Keratinocyte (primary cell): ENCODE measurements at regions not wholly inside any gene's neighbourhood (a gene's known extent, or its start where the extent isn't known, plus 50 kb on each side); places are given as distances from the start of the nearest gene placed in this dataset.

Experiments used
- DNase-seq: peaks from one replicate; pipeline ENCODE4 v3.0.0-alpha.2; 2011; ENCODE audit warnings: low read depth, missing footprints, low spot score
- FAIRE-seq: peaks from 2 replicates; lab custom pipeline; 2011; peaks lifted over from hg19 to GRCh38; lab: Jason Lieb, UNC
- H2AFZ ChIP-seq: 2 replicates; pipeline ENCODE4 v1.6.0; 2012; ENCODE audit warnings: low read length, control low read depth, inconsistent platforms; ENCODE audit not compliant: control insufficient read depth
- H3K27ac ChIP-seq: 2 replicates; pipeline ENCODE4 v1.5.1; 2011; ENCODE audit warnings: low read length; ENCODE audit not compliant: control insufficient read depth, insufficient read depth
- H3K27me3 ChIP-seq: 3 replicates; pipeline ENCODE4 v1.6.0; 2011; ENCODE audit warnings: low read length; ENCODE audit not compliant: control insufficient read depth, insufficient read depth; ENCODE audit errors: extremely low read depth
- H3K36me3 ChIP-seq, 2 experiments: 2 replicates in 1 of 2; 3 replicates in 1 of 2; pipeline ENCODE4 v1.5.1; 2011; ENCODE audit warnings: low read length in 2 of 2, mild to moderate bottlenecking in 1 of 2; ENCODE audit not compliant: control insufficient read depth in 2 of 2, insufficient read depth in 2 of 2; ENCODE audit errors: extremely low read depth in 1 of 2
- H3K4me1 ChIP-seq: 3 replicates; pipeline ENCODE4 v1.5.1; 2011; ENCODE audit warnings: low read length; ENCODE audit not compliant: control insufficient read depth, insufficient read depth; ENCODE audit errors: extremely low read depth
- H3K4me2 ChIP-seq: 3 replicates; pipeline ENCODE4 v1.6.0; 2011; ENCODE audit warnings: low read depth, low read length; ENCODE audit not compliant: control insufficient read depth, insufficient read depth; ENCODE audit errors: extremely low read depth
- H3K4me3 ChIP-seq, 3 experiments: fragments of 200-600 bp in 1 of 3; sonication (generic) in 1 of 3; 2 replicates in 2 of 3; 3 replicates in 1 of 3; pipeline ENCODE4 v1.5.1; 2011 to 2016; ENCODE audit warnings: low read length in 3 of 3, mild to moderate bottlenecking in 3 of 3, control low read depth in 2 of 3, inconsistent platforms in 1 of 3, low read depth in 1 of 3, mixed read lengths in 1 of 3, mixed run types in 1 of 3, moderate library complexity in 1 of 3; ENCODE audit not compliant: control insufficient read depth in 2 of 3, insufficient read depth in 2 of 3; ENCODE audit errors: extremely low read depth in 1 of 3
- H3K79me2 ChIP-seq: 2 replicates; pipeline ENCODE4 v1.6.0; 2012; ENCODE audit warnings: low read length; ENCODE audit not compliant: control insufficient read depth, insufficient read depth
- H3K9ac ChIP-seq: 3 replicates; pipeline ENCODE4 v1.6.0; 2011; ENCODE audit warnings: low read length; ENCODE audit not compliant: control insufficient read depth, insufficient read depth; ENCODE audit errors: extremely low read depth
- H3K9me1 ChIP-seq: 3 replicates; pipeline ENCODE4 v1.6.0; 2011; ENCODE audit warnings: low read length; ENCODE audit not compliant: control insufficient read depth, insufficient read depth; ENCODE audit errors: extremely low read depth
- H3K9me3 ChIP-seq: 2 replicates; pipeline ENCODE4 v1.5.1; 2012; ENCODE audit warnings: low read depth, low read length; ENCODE audit not compliant: control insufficient read depth
- H4K20me1 ChIP-seq: 3 replicates; pipeline ENCODE4 v1.6.0; 2011; ENCODE audit warnings: low read length; ENCODE audit not compliant: control insufficient read depth, insufficient read depth; ENCODE audit errors: extremely low read depth
- CTCF ChIP-seq, 3 experiments: IDR thresholded peaks in 1 of 3; conservative IDR thresholded peaks in 1 of 3; optimal IDR thresholded peaks in 1 of 3; 2 replicates in 2 of 3; 3 replicates in 1 of 3; pipeline versions ENCODE3 to v1.5.1; 2011; ENCODE audit warnings: low read length in 3 of 3, mild to moderate bottlenecking in 3 of 3, moderate library complexity in 2 of 3, control low read depth in 1 of 3, inconsistent platforms in 1 of 3; ENCODE audit not compliant: insufficient read depth in 2 of 3; ENCODE audit errors: extremely low read depth in 1 of 3
- EZH2 ChIP-seq: IDR thresholded peaks from one replicate; pipeline ENCODE4 v1.6.1; 2012; ENCODE audit warnings: inconsistent platforms, mild to moderate bottlenecking, low read length, moderate library complexity
- dilution Hi-C: fragments of 300-500 bp; cut with MboI; formaldehyde crosslinking; loops from one replicate; pipeline ENCODE4 v1.7.0; 2020; ENCODE audit warnings: low sequenced_read_pairs; ENCODE audit not compliant: extremely low pct_ligation_motif_present

- no peaks in the 10 kb centered on the region for H3K36me3 ChIP-seq
- no peaks in the 10 kb centered on the region for H3K9me3 ChIP-seq
- dilution Hi-C loops, result no loop called here
- no peak for DNase-seq
- H3K27me3 ChIP-seq, result no peaks in the 10 kb centered on the region
- TF ChIP-seq EZH2 (no peak), CTCF (optimal IDR thresholded peaks at IDR 0.05 in 1 of 3, IDR thresholded peaks at IDR 0.05 in 1 of 3, conservative IDR thresholded peaks at IDR 0.05 in 1 of 3; ENCODE audit: extremely low read depth in 1 of 3, insufficient read depth in 2 of 3, low read length in 3 of 3) (no peak)
- no peak overlapping the region for H3K27ac ChIP-seq
- no peak overlapping the region for H3K9ac ChIP-seq
- H3K9me1 ChIP-seq, result no peaks in the 10 kb centered on the region
- no peak overlapping the region for H2AFZ ChIP-seq
- no peak overlapping the region for H3K4me2 ChIP-seq
- FAIRE-seq, result no peak
- H3K79me2 ChIP-seq, result no peaks in the 10 kb centered on the region
- no peak overlapping the region for H3K4me3 ChIP-seq
- H4K20me1 ChIP-seq, result no peaks in the 10 kb centered on the region
- H3K4me1 ChIP-seq, result no peaks in the 10 kb centered on the region
Measured at GRCh38 chr2:14967729-14968128, 335.2 kb downstream of the LRATD1 start.

- TF ChIP-seq CTCF (optimal IDR thresholded peaks at IDR 0.05 in 1 of 3, IDR thresholded peaks at IDR 0.05 in 1 of 3, conservative IDR thresholded peaks at IDR 0.05 in 1 of 3; ENCODE audit: extremely low read depth in 1 of 3, insufficient read depth in 2 of 3, low read length in 3 of 3), result no peak
- no peak for TF ChIP-seq EZH2
- Histone ChIP-seq H4K20me1 (no peaks in the 10 kb centered on the region), H2AFZ (no peak overlapping the region), H3K4me1 (no peaks in the 10 kb centered on the region), H3K9me1 (no peaks in the 10 kb centered on the region), H3K9me3 (no peaks in the 10 kb centered on the region), H3K9ac (no peak overlapping the region), H3K36me3 (no peaks in the 10 kb centered on the region), H3K4me2 (no peak overlapping the region), H3K27me3 (no peaks in the 10 kb centered on the region), H3K27ac (no peak overlapping the region), H3K79me2 (no peaks in the 10 kb centered on the region), H3K4me3 (no peak overlapping the region)
- DNase-seq, result no peak
- FAIRE-seq, result no peak
- dilution Hi-C loops, result no loop called here
Measured at GRCh38 chr2:14975381-14975780, 342.9 kb downstream of the LRATD1 start.
